ENCODE measurements at regions not wholly inside any gene's neighbourhood (a gene's known extent, or its start where the extent isn't known, plus 50 kb on each side); places are given as distances from the start of the nearest gene placed in this dataset.
"Not testable (repeated sequence)": the region's sequence is repeated elsewhere in the genome, so short reads cannot be mapped to it uniquely, and the experiment has no call there.

GRCh38 chr4:62656006-62656405, 1455.9 kb downstream of the ADGRL3 start:
- no peak for DNase-seq (ENCODE audit: low read depth)

DNA sequence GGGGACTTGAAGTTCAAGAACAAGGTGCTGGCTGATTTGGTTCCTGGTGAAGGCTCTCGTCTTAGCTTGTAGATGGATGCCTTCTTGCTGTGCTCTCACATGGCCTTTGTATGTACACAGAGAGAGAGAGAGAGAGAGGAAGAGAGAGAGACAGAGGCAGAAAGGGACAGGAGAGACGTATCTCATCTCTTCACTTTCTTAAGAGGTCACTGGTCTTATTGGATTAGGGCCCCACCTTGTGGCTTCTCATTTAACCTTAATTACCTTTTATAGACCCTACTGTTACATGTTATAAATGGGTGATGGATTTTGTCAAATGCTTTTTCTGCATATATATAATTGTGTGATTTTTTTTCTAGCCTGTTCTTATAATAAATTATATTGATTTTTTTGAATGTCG, 1444.2 kb downstream of the ADGRL3 start:
- DNase-seq (ENCODE audit: low read depth): peak; percentile 3

GRCh38 chr4:62640296-62640695, 1440.2 kb downstream of the ADGRL3 start:
- no peak for DNase-seq (ENCODE audit: low read depth)

GRCh38 chr4:62627671-62628070, 1427.5 kb downstream of the ADGRL3 start:
- DNase-seq (ENCODE audit: low read depth): no peak

GRCh38 chr4:62627141-62627540, 1427.0 kb downstream of the ADGRL3 start:
- no peak for DNase-seq (ENCODE audit: low read depth)

GRCh38 chr4:62622089-62622488, 1422.0 kb downstream of the ADGRL3 start:
- DNase-seq (ENCODE audit: low read depth): no peak

- no peak for DNase-seq (ENCODE audit: low read depth)
These were observed 1419.8 kb downstream of the ADGRL3 start for GRCh38 chr4:62619971-62620370.

- no peak for DNase-seq (ENCODE audit: low read depth)
These were observed 1417.9 kb downstream of the ADGRL3 start for GRCh38 chr4:62618042-62618441.

GRCh38 chr4:62601737-62602136, 1401.6 kb downstream of the ADGRL3 start:
- no peak for DNase-seq (ENCODE audit: low read depth)

DNA sequence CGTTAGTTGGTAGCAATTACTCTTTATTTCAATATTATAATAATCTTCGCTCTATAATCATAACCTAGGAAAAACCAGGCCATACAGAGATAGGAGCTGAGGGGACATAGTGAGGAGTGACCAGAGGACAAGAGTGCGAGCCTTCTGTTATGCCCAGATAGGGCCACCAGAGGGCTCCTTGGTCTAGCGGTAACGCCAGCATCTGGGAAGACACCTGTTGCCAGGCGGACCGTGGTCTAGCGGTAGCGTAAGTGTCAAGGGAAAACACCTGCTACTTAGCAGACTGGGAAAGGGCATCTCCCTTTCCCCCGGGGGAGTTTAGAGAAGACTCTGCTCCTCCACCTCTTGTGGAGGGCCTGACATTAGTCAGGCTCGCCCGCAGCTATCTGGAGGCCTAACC, 1395.1 kb downstream of the ADGRL3 start:
- DNase-seq (ENCODE audit: low read depth): not testable (repeated sequence)

- no peak for DNase-seq (ENCODE audit: low read depth)
These were observed 1391.6 kb downstream of the ADGRL3 start for GRCh38 chr4:62591756-62592155.

- no peak for DNase-seq (ENCODE audit: low read depth)
These were observed 1388.5 kb downstream of the ADGRL3 start for GRCh38 chr4:62588671-62589070.

GRCh38 chr4:62571494-62571893, 1371.4 kb downstream of the ADGRL3 start:
- DNase-seq (ENCODE audit: low read depth): no peak

DNA sequence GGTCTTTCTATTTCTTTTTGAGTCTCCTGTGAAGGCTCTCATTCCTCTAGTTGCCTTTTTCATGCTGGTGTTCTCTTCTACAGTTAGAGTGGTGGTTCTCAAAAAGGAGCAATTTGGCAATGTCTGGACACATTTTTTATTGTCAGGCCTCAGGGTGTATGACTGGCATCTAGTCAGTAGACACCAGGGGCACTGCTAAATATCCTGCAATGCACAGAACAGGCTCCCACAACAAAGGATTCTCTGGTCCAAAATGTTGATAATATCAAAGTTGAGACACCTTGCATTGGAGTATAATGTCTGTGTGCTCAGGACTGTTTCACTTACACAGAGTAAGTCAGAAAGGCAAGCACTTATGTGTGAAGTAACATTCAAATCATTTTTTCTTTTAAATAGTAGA, 1360.7 kb downstream of the ADGRL3 start:
- DNase-seq (ENCODE audit: low read depth): no peak

GRCh38 chr4:62550121-62550520, 1350.0 kb downstream of the ADGRL3 start:
- DNase-seq (ENCODE audit: low read depth): no peak

DNA sequence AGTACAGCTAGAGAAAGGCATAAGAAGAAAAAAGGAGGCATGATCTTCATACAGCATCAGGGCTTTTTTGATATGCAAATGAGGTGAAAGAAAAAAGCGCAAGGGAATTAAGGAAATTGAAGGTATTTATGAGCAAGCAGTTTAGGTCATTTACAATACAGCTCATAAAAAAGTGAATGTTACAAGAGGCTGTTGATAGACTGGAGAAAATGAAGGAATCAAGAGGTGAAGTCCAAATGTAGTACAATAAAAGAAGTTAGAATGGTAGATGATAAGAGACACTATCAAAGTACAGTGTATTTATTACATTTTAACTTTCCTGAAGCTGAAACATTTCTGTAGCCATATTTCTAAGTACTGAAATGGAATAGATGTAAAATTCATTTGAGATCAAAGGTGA, 1349.5 kb downstream of the ADGRL3 start:
- no peak for DNase-seq (ENCODE audit: low read depth)

GRCh38 chr4:62548765-62549164, 1348.6 kb downstream of the ADGRL3 start:
- DNase-seq (ENCODE audit: low read depth): no peak

DNA sequence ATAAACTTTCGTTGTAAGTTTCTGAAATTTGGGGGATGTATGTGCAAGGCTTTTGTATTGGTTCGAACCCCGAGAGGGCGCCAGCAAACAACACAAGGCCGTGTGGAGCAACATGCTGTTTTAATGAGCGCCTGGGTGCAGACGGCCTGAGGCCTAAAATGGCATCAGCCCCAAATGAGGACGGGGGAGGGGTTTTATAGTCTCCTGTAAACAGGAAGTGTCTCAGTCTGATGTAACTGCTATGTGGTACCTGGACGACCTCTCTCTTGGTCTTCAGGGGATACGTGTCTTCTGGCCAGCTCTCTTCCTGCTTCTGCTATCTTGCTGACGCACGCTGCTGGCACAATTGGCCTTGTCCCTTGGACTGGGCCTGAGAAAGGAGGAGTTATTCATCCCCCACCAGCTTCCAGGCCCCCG, 1348.0 kb downstream of the ADGRL3 start:
- no peak for DNase-seq (ENCODE audit: low read depth)

DNA sequence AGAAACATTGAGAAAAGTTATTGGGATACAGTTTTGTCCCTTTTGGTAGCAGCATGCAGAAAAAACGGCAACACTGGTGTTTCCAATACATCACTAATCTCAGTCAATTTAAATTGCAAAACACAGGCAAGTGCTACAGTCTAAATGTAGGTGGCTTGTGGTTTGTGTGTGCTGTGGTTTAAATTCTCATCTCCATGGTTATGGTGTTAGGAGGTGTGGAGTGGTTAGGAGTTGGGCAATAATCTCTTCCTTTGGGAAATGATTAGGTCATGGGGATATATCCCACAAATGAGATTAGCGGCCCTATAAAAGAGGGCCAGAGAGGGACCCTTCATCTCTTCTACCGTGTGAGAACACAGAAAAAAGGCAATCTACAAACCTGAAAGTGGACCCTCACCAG, 1344.3 kb downstream of the ADGRL3 start:
- DNase-seq (ENCODE audit: low read depth): no peak

DNA sequence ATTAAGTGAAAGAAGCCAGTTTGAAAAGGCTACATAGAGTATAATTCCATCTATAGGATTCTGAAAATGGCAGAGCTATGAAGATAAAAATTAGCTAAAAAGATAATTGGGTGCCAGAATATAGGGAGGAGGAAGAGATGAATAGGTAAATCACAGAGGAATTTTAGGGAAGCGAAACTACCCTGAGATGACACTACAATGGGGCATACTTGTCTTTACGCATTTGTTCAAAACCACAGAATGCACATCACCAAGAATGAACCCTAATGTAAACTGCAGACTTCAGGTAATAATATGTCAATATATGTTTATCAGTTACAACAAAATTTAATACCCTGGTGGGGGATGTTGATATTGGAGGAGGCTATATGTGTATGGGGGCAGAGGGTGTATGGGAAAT, 1342.9 kb downstream of the ADGRL3 start:
- no peak for DNase-seq (ENCODE audit: low read depth)

GRCh38 chr4:62533573-62533972, 1333.4 kb downstream of the ADGRL3 start:
- DNase-seq (ENCODE audit: low read depth): no peak

GRCh38 chr4:62531731-62532130, 1331.6 kb downstream of the ADGRL3 start:
- no peak for DNase-seq (ENCODE audit: low read depth)

GRCh38 chr4:62531264-62531663, 1331.1 kb downstream of the ADGRL3 start:
- DNase-seq (ENCODE audit: low read depth): no peak

DNA sequence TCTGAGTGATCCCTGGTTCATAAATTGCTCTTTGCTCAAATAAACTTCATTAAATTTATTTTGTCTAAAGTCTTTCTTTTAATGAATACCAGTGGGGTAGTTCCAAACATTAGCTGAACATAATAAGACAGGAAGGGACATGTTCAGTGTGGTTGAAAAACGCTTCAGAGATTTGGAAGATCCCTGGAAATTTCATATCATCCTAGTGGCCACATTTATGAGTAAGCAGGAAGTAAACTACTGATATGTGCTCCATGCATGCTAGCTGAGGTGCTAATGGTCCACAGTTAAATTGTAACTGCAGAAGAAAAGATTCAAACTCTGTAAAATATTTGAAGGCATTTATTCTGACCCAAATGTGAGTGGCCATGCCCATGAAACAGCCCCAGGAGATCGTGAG, 1328.7 kb downstream of the ADGRL3 start:
- DNase-seq (ENCODE audit: low read depth): no peak

DNA sequence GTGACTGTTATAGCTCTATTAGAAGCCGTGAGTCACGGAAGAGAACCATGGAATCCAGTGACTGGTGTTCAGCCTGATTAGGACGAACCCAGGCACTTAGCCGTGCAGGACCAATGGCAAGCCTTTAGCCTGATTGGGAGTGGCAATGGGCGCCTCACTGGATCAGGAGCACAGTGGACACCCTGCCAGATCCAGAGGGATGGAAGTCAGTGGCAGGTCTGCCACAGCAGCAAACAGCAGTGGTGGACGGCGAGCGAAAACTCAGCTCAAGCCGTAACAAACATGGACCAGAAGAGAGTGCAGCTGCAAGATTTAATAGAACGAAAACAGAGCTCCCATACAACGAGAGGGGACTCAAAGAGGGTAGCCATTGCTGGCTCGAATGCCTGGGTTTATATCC, 1326.5 kb downstream of the ADGRL3 start:
- no peak for DNase-seq (ENCODE audit: low read depth)

Data from fibroblast of the conjunctiva (primary cell).